Glutamatergic neuron (in vitro differentiated cells): ENCODE measurements at regions not wholly inside any gene's neighbourhood (a gene's known extent, or its start where the extent isn't known, plus 50 kb on each side); places are given as distances from the start of the nearest gene placed in this dataset.

Experiments used
- DNase-seq: peaks from one replicate; pipeline ENCODE4 v3.0.0; 2022
- H3K27ac Mint-ChIP-seq: one replicate; pipeline ENCODE4 v1.8.0; 2020; ENCODE audit warnings: mild to moderate bottlenecking, mixed read lengths, inconsistent platforms; ENCODE audit not compliant: unreplicated experiment
- H3K27me3 Mint-ChIP-seq: one replicate; pipeline ENCODE4 v1.8.0; 2020; ENCODE audit warnings: mild to moderate bottlenecking, moderate library complexity, mixed read lengths, inconsistent platforms; ENCODE audit not compliant: unreplicated experiment
- H3K36me3 Mint-ChIP-seq: one replicate; pipeline ENCODE4 v1.8.0; 2020; ENCODE audit warnings: mild to moderate bottlenecking, mixed read lengths, inconsistent platforms; ENCODE audit not compliant: unreplicated experiment
- H3K4me1 Mint-ChIP-seq: one replicate; pipeline ENCODE4 v1.8.0; 2020; ENCODE audit warnings: mild to moderate bottlenecking, low read depth, mixed read lengths, inconsistent platforms; ENCODE audit not compliant: unreplicated experiment
- H3K4me3 Mint-ChIP-seq: one replicate; pipeline ENCODE4 v1.8.0; 2020; ENCODE audit warnings: mild to moderate bottlenecking, mixed read lengths, inconsistent platforms; ENCODE audit not compliant: unreplicated experiment
- H3K9me3 Mint-ChIP-seq: one replicate; pipeline ENCODE4 v1.8.0; 2020; ENCODE audit warnings: mild to moderate bottlenecking, moderate library complexity, mixed read lengths, inconsistent platforms; ENCODE audit not compliant: unreplicated experiment
- CTCF ChIP-seq: fragments of 200-600 bp; sonication (generic); IDR thresholded peaks from one replicate; pipeline ENCODE4 v1.5.0; 2021; ENCODE audit not compliant: partially characterized antibody, unreplicated experiment

GRCh38 chr19:28608292-28608691, 604.7 kb downstream of the UQCRFS1 start:
- peaks cover 2% of the 10 kb centered on the region for H3K27me3 Mint-ChIP-seq

GRCh38 chr19:28607066-28607583, 605.8 kb downstream of the UQCRFS1 start:
- Mint-ChIP-seq H3K4me3 (no peak overlapping the region), H3K4me1 (peaks cover 3% of the 10 kb centered on the region), H3K27ac (no peak overlapping the region)

More at GRCh38 chr19:28608292-28608691, 604.7 kb downstream of the UQCRFS1 start:
- Mint-ChIP-seq H3K36me3 (peaks cover 4% of the 10 kb centered on the region), H3K9me3 (peaks cover 10% of the 10 kb centered on the region), H3K4me1 (peaks cover 3% of the 10 kb centered on the region), H3K27ac (no peak overlapping the region), H3K4me3 (no peak overlapping the region)
- TF ChIP-seq CTCF: no peak
- no peak for DNase-seq

GRCh38 chr19:28606269-28607032, 606.5 kb downstream of the UQCRFS1 start:
- Mint-ChIP-seq H3K4me1 (peaks cover 3% of the 10 kb centered on the region), H3K27ac (no peak overlapping the region), H3K36me3 (peaks cover 4% of the 10 kb centered on the region), H3K4me3 (no peak overlapping the region), H3K9me3 (peaks cover 10% of the 10 kb centered on the region), H3K27me3 (peaks cover 2% of the 10 kb centered on the region)
- DNase-seq: no peak
- TF ChIP-seq CTCF: no peak

More at GRCh38 chr19:28607066-28607583, 605.8 kb downstream of the UQCRFS1 start:
- DNase-seq: no peak
- no peak for TF ChIP-seq CTCF
- Mint-ChIP-seq H3K9me3 (peaks cover 10% of the 10 kb centered on the region), H3K36me3 (peaks cover 4% of the 10 kb centered on the region), H3K27me3 (peaks cover 2% of the 10 kb centered on the region)

- Mint-ChIP-seq H3K36me3 (peaks cover 4% of the 10 kb centered on the region), H3K4me1 (peaks cover 3% of the 10 kb centered on the region), H3K27ac (no peak overlapping the region), H3K4me3 (no peak overlapping the region), H3K9me3 (peaks cover 10% of the 10 kb centered on the region), H3K27me3 (peaks cover 2% of the 10 kb centered on the region)
- no peak for TF ChIP-seq CTCF
- DNase-seq: no peak
Observed at GRCh38 chr19:28605501-28606268, 607.3 kb downstream of the UQCRFS1 start.

GRCh38 chr19:28603453-28603852, 609.5 kb downstream of the UQCRFS1 start:
- Mint-ChIP-seq H3K4me3 (no peak overlapping the region), H3K36me3 (peaks cover 4% of the 10 kb centered on the region), H3K27me3 (peaks cover 2% of the 10 kb centered on the region), H3K4me1 (peaks cover 3% of the 10 kb centered on the region), H3K27ac (no peak overlapping the region), H3K9me3 (peaks cover 10% of the 10 kb centered on the region)
- DNase-seq: no peak
- no peak for TF ChIP-seq CTCF
